GM23338 (cell line): ENCODE measurements at regions not wholly inside any gene's neighbourhood (a gene's known extent, or its start where the extent isn't known, plus 50 kb on each side); places are given as distances from the start of the nearest gene placed in this dataset.

Source experiments
- ATAC-seq: fragments of 200-7000 bp; cut with Tn5 transposase; 3 replicates; pipeline ENCODE4 v1.9.1; 2020
- DNase-seq: peaks from one replicate; pipeline ENCODE4 v3.0.0-alpha.2; 2015; ENCODE audit warnings: low spot score
- H2AFZ ChIP-seq: fragments of 200-600 bp; sonication (generic); 2 replicates; pipeline ENCODE4 v1.8.0; 2016; ENCODE audit warnings: antibody characterized with exemption, mild to moderate bottlenecking, moderate library complexity
- H3F3A ChIP-seq: fragments of 200-600 bp; sonication (generic); replicated peaks from 2 replicates; pipeline ENCODE4 v1.8.0; 2017; ENCODE audit warnings: antibody characterized with exemption, mixed run types, low read depth
- H3K27ac ChIP-seq: fragments of 200-600 bp; sonication (generic); 2 replicates; pipeline ENCODE4 v1.6.1; 2016; ENCODE audit warnings: low read depth
- H3K27me3 ChIP-seq: fragments of 200-600 bp; sonication (generic); 2 replicates; pipeline ENCODE4 v1.8.0; 2016; ENCODE audit warnings: mild to moderate bottlenecking, mixed run types, moderate library complexity; ENCODE audit not compliant: insufficient read depth
- H3K36me3 ChIP-seq: fragments of 200-600 bp; sonication (generic); 2 replicates; pipeline ENCODE4 v1.8.0; 2016; ENCODE audit warnings: mild to moderate bottlenecking; ENCODE audit not compliant: insufficient read depth
- H3K4me1 ChIP-seq: fragments of 200-600 bp; sonication (generic); 2 replicates; pipeline ENCODE4 v1.8.0; 2016; ENCODE audit warnings: mild to moderate bottlenecking, moderate library complexity; ENCODE audit not compliant: insufficient read depth
- H3K4me2 ChIP-seq: fragments of 200-600 bp; sonication (generic); 2 replicates; pipeline ENCODE4 v1.7.1; 2017; ENCODE audit warnings: mixed run types
- H3K4me3 ChIP-seq: fragments of 200-600 bp; sonication (generic); 2 replicates; pipeline ENCODE4 v1.6.1; 2016; ENCODE audit warnings: mixed run types
- H3K79me2 ChIP-seq: fragments of 200-600 bp; sonication (generic); replicated peaks from 2 replicates; pipeline ENCODE4 v1.8.0; 2017; ENCODE audit warnings: mild to moderate bottlenecking; ENCODE audit not compliant: insufficient read depth
- H3K9me2 ChIP-seq: fragments of 200-600 bp; sonication (generic); 2 replicates; pipeline ENCODE4 v1.8.0; 2017; ENCODE audit not compliant: insufficient read depth
- H4K20me1 ChIP-seq: fragments of 200-600 bp; sonication (generic); replicated peaks from 2 replicates; pipeline ENCODE4 v1.8.0; 2017; ENCODE audit warnings: mild to moderate bottlenecking; ENCODE audit not compliant: insufficient read depth
- H3K27ac Mint-ChIP-seq: 2 replicates; pipeline ENCODE4 v1.8.0; 2020; ENCODE audit warnings: inconsistent platforms, mild to moderate bottlenecking, moderate library complexity, mixed read lengths
- H3K27me3 Mint-ChIP-seq: 3 replicates; pipeline ENCODE4 v1.8.0; 2022; ENCODE audit warnings: low read depth, mild to moderate bottlenecking, moderate library complexity, mixed read lengths, inconsistent platforms; ENCODE audit not compliant: insufficient read depth, poor library complexity
- H3K36me3 Mint-ChIP-seq: 3 replicates; pipeline ENCODE4 v1.8.0; 2021; ENCODE audit warnings: low read depth, mild to moderate bottlenecking, inconsistent platforms, moderate library complexity, mixed read lengths
- H3K4me1 Mint-ChIP-seq: 3 replicates; pipeline ENCODE4 v1.8.0; 2020; ENCODE audit warnings: mild to moderate bottlenecking, inconsistent platforms, mixed read lengths
- H3K4me3 Mint-ChIP-seq: 3 replicates; pipeline ENCODE4 v1.8.0; 2021; ENCODE audit warnings: moderate library complexity, mild to moderate bottlenecking, inconsistent platforms, mixed read lengths
- H3K9me3 Mint-ChIP-seq: 3 replicates; pipeline ENCODE4 v1.8.0; 2020; ENCODE audit warnings: moderate library complexity, mild to moderate bottlenecking, inconsistent platforms, mixed read lengths
- CREB1 ChIP-seq: fragments of 250-450 bp; sonication (Bioruptor Pico); IDR thresholded peaks from 2 replicates; pipeline ENCODE4 v1.5.0; 2020; ENCODE audit warnings: low read depth, mild to moderate bottlenecking, moderate library complexity
- CTCF ChIP-seq, 2 experiments: fragments of 200-600 bp in 1 of 2; sonication (generic) in 1 of 2; conservative IDR thresholded peaks; 2 replicates each; pipeline versions ENCODE4 v1.5.1 to v1.6.1; 2016 to 2017; ENCODE audit warnings: antibody characterized with exemption in 2 of 2, low read depth in 2 of 2, mild to moderate bottlenecking in 2 of 2, moderate library complexity in 1 of 2
- ETS1 ChIP-seq: IDR thresholded peaks from 2 replicates; pipeline ENCODE4 v1.6.1; 2016; ENCODE audit warnings: antibody characterized with exemption
- EZH2 ChIP-seq: fragments of 200-600 bp; sonication (generic); IDR thresholded peaks from one replicate; pipeline ENCODE4 v1.8.0; 2017; ENCODE audit warnings: antibody characterized with exemption, mild to moderate bottlenecking, low read depth; ENCODE audit not compliant: unreplicated experiment
- EZH2phosphoT487 ChIP-seq: fragments of 200-600 bp; sonication (generic); IDR thresholded peaks from one replicate; pipeline ENCODE4 v1.8.1; 2018; ENCODE audit warnings: antibody characterized with exemption; ENCODE audit not compliant: unreplicated experiment
- JUNB ChIP-seq: IDR thresholded peaks from one replicate; pipeline ENCODE4 v1.6.1; 2016; ENCODE audit warnings: antibody characterized with exemption; ENCODE audit not compliant: unreplicated experiment
- NANOG ChIP-seq: IDR thresholded peaks from 2 replicates; pipeline ENCODE4 v1.6.1; 2016; ENCODE audit warnings: antibody characterized with exemption, borderline replicate concordance
- POLR2AphosphoS5 ChIP-seq: IDR thresholded peaks from 2 replicates; pipeline ENCODE4 v1.6.1; 2016; ENCODE audit warnings: antibody characterized with exemption, low read depth
- STAT1 ChIP-seq: IDR thresholded peaks from one replicate; pipeline ENCODE4 v1.6.1; 2016; ENCODE audit warnings: antibody characterized with exemption; ENCODE audit not compliant: unreplicated experiment
- ZNF114 ChIP-seq: fragments of 250-450 bp; sonication (Bioruptor Pico); IDR thresholded peaks from 2 replicates; pipeline ENCODE4 v1.5.0; 2020; ENCODE audit warnings: mild to moderate bottlenecking, moderate library complexity
- ZNF331 ChIP-seq: fragments of 250-450 bp; sonication (Bioruptor Pico); IDR thresholded peaks from 2 replicates; pipeline ENCODE4 v1.5.0; 2020; ENCODE audit warnings: low read depth, mild to moderate bottlenecking, moderate library complexity
- TF ChIP-seq, protein P1 (sequence below): IDR thresholded peaks from one replicate; pipeline ENCODE4 v1.6.1; 2018; ENCODE audit warnings: antibody characterized with exemption; ENCODE audit not compliant: unreplicated experiment
- TF ChIP-seq, protein P2 (sequence below): fragments of 250-450 bp; sonication (Bioruptor Pico); IDR thresholded peaks from 2 replicates; pipeline ENCODE4 v1.5.0; 2020; ENCODE audit warnings: mild to moderate bottlenecking, moderate library complexity

DNA sequence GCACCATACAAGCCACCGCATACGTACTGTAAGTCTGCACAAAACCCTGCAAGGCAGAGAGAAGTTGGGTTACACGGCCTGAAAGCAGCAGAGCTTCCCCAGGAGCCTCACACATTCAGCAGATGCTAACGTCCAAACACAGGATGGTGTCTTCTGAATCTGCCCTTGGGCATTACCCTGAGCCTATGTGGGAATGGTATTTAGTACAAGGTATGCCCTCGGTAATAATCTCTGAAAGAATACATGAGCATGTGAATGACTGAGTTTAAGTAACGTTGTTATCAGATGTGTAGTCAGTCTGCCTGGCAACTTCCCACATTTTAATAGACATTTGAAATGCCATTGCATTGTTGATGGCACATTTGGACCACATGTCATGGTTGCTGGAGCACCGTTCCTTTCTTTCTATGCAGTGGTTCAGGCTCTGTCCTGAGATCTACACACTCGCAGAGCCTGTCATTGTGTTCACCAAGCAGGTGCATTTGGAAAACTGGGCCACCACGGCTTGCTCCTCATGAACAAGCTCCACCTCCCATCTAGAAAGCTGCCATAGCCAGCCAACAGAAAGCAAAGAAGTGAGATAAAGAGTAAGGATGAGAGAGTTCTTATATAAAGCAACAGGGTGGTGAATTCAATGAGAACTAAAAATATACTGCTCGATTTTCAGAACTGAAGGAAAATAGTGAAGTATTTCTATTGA, 136.5 kb upstream of the GGTLC1 start:
- DNase-seq (no peak), ATAC-seq (no peak)
- H3K79me2 ChIP-seq = no peaks in the 10 kb centered on the region
- Mint-ChIP-seq H3K4me3 (no peak overlapping the region), H3K4me1 (peaks cover 4% of the 10 kb centered on the region; the same call in 2 of the 3 replicates), H3K36me3 (no peaks in the 10 kb centered on the region), H3K27me3 (no peaks in the 10 kb centered on the region), H3K9me3 (peaks cover 5% of the 10 kb centered on the region; the same call in 1 of the 3 replicates), H3K27ac (no peak overlapping the region)
- no peak overlapping the region for H3K4me3 ChIP-seq
- no peaks in the 10 kb centered on the region for H3K4me1 ChIP-seq
- no peak overlapping the region for H3K27ac ChIP-seq
- no peak overlapping the region for H2AFZ ChIP-seq
- no peak for TF ChIP-seq JUNB
- no peak for TF ChIP-seq CREB1 (CRISPR knock-in tag)
- no peak for TF ChIP-seq ZNF114 (CRISPR knock-in tag)
- TF ChIP-seq ETS1 = no peak
- TF ChIP-seq CTCF (conservative IDR thresholded peaks at IDR 0.05; ENCODE audit: low read depth in 2 of 2) = no peak
- TF ChIP-seq STAT1 = no peak
- TF ChIP-seq EZH2 = no peak
- TF ChIP-seq POLR2AphosphoS5 = no peak
- TF ChIP-seq NANOG = no peak
- no peak for TF ChIP-seq ZNF331 (CRISPR knock-in tag)
- TF ChIP-seq, protein P1, sequence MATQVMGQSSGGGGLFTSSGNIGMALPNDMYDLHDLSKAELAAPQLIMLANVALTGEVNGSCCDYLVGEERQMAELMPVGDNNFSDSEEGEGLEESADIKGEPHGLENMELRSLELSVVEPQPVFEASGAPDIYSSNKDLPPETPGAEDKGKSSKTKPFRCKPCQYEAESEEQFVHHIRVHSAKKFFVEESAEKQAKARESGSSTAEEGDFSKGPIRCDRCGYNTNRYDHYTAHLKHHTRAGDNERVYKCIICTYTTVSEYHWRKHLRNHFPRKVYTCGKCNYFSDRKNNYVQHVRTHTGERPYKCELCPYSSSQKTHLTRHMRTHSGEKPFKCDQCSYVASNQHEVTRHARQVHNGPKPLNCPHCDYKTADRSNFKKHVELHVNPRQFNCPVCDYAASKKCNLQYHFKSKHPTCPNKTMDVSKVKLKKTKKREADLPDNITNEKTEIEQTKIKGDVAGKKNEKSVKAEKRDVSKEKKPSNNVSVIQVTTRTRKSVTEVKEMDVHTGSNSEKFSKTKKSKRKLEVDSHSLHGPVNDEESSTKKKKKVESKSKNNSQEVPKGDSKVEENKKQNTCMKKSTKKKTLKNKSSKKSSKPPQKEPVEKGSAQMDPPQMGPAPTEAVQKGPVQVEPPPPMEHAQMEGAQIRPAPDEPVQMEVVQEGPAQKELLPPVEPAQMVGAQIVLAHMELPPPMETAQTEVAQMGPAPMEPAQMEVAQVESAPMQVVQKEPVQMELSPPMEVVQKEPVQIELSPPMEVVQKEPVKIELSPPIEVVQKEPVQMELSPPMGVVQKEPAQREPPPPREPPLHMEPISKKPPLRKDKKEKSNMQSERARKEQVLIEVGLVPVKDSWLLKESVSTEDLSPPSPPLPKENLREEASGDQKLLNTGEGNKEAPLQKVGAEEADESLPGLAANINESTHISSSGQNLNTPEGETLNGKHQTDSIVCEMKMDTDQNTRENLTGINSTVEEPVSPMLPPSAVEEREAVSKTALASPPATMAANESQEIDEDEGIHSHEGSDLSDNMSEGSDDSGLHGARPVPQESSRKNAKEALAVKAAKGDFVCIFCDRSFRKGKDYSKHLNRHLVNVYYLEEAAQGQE = no peak
- no peak for TF ChIP-seq EZH2phosphoT487
- TF ChIP-seq, protein P2, sequence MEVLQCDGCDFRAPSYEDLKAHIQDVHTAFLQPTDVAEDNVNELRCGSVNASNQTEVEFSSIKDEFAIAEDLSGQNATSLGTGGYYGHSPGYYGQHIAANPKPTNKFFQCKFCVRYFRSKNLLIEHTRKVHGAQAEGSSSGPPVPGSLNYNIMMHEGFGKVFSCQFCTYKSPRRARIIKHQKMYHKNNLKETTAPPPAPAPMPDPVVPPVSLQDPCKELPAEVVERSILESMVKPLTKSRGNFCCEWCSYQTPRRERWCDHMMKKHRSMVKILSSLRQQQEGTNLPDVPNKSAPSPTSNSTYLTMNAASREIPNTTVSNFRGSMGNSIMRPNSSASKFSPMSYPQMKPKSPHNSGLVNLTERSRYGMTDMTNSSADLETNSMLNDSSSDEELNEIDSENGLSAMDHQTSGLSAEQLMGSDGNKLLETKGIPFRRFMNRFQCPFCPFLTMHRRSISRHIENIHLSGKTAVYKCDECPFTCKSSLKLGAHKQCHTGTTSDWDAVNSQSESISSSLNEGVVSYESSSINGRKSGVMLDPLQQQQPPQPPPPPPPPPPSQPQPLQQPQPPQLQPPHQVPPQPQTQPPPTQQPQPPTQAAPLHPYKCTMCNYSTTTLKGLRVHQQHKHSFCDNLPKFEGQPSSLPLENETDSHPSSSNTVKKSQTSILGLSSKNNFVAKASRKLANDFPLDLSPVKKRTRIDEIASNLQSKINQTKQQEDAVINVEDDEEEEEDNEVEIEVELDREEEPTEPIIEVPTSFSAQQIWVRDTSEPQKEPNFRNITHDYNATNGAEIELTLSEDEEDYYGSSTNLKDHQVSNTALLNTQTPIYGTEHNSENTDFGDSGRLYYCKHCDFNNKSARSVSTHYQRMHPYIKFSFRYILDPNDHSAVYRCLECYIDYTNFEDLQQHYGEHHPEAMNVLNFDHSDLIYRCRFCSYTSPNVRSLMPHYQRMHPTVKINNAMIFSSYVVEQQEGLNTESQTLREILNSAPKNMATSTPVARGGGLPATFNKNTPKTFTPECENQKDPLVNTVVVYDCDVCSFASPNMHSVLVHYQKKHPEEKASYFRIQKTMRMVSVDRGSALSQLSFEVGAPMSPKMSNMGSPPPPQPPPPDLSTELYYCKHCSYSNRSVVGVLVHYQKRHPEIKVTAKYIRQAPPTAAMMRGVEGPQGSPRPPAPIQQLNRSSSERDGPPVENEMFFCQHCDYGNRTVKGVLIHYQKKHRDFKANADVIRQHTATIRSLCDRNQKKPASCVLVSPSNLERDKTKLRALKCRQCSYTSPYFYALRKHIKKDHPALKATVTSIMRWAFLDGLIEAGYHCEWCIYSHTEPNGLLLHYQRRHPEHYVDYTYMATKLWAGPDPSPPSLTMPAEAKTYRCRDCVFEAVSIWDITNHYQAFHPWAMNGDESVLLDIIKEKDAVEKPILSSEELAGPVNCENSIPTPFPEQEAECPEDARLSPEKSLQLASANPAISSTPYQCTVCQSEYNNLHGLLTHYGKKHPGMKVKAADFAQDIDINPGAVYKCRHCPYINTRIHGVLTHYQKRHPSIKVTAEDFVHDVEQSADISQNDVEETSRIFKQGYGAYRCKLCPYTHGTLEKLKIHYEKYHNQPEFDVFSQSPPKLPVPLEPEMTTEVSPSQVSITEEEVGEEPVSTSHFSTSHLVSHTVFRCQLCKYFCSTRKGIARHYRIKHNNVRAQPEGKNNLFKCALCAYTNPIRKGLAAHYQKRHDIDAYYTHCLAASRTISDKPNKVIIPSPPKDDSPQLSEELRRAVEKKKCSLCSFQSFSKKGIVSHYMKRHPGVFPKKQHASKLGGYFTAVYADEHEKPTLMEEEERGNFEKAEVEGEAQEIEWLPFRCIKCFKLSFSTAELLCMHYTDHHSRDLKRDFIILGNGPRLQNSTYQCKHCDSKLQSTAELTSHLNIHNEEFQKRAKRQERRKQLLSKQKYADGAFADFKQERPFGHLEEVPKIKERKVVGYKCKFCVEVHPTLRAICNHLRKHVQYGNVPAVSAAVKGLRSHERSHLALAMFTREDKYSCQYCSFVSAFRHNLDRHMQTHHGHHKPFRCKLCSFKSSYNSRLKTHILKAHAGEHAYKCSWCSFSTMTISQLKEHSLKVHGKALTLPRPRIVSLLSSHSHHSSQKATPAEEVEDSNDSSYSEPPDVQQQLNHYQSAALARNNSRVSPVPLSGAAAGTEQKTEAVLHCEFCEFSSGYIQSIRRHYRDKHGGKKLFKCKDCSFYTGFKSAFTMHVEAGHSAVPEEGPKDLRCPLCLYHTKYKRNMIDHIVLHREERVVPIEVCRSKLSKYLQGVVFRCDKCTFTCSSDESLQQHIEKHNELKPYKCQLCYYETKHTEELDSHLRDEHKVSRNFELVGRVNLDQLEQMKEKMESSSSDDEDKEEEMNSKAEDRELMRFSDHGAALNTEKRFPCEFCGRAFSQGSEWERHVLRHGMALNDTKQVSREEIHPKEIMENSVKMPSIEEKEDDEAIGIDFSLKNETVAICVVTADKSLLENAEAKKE (CRISPR knock-in tag) = no peak
- H3K27me3 ChIP-seq = no peaks in the 10 kb centered on the region
- H3F3A ChIP-seq = no peaks in the 10 kb centered on the region
- no peak overlapping the region for H3K4me2 ChIP-seq
- H3K36me3 ChIP-seq = no peaks in the 10 kb centered on the region
- H4K20me1 ChIP-seq = no peaks in the 10 kb centered on the region
- peaks cover 7% of the 10 kb centered on the region; the same call in 1 of the 2 replicates for H3K9me2 ChIP-seq
